ENCODE measurements at regions not wholly inside any gene's neighbourhood (a gene's known extent, or its start where the extent isn't known, plus 50 kb on each side); places are given as distances from the start of the nearest gene placed in this dataset.

DNA sequence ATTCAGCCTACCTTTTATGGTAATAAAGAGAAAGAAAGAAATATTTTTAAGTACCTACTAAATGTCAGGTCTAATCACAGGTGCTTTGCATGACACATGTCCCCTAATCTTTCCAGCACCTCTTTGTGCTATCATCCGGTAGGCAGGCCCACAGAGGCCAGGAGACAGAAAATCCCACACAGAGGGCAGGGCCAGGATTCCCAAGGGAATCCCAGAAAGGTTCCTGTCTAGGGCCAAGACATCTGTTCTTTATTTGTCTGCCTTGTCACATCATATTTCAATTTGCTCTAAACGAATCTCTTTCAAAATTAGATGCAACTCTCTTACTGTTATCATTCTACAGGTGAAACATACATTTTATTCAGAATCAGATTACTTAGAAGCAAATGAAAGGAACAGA is 676.1 kb upstream of the GYPC start:
- peaks cover 69% of the 10 kb centered on the region for H3K9me3 Mint-ChIP-seq
- H3K27me3 Mint-ChIP-seq (ENCODE audit: low read depth), result peaks cover 3% of the 10 kb centered on the region; the same call in 1 of the 2 replicates
- H3K4me1 Mint-ChIP-seq, result no peaks in the 10 kb centered on the region
- TF ChIP-seq, protein P1, sequence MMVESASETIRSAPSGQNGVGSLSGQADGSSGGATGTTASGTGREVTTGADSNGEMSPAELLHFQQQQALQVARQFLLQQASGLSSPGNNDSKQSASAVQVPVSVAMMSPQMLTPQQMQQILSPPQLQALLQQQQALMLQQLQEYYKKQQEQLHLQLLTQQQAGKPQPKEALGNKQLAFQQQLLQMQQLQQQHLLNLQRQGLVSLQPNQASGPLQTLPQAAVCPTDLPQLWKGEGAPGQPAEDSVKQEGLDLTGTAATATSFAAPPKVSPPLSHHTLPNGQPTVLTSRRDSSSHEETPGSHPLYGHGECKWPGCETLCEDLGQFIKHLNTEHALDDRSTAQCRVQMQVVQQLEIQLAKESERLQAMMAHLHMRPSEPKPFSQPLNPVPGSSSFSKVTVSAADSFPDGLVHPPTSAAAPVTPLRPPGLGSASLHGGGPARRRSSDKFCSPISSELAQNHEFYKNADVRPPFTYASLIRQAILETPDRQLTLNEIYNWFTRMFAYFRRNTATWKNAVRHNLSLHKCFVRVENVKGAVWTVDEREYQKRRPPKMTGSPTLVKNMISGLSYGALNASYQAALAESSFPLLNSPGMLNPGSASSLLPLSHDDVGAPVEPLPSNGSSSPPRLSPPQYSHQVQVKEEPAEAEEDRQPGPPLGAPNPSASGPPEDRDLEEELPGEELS (CRISPR knock-in tag; IDR thresholded peaks at IDR 0.05), result no peak
- TF ChIP-seq, protein P2, sequence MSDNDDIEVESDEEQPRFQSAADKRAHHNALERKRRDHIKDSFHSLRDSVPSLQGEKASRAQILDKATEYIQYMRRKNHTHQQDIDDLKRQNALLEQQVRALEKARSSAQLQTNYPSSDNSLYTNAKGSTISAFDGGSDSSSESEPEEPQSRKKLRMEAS (CRISPR knock-in tag; IDR thresholded peaks at IDR 0.05), result no peak
- TF ChIP-seq, protein P3, sequence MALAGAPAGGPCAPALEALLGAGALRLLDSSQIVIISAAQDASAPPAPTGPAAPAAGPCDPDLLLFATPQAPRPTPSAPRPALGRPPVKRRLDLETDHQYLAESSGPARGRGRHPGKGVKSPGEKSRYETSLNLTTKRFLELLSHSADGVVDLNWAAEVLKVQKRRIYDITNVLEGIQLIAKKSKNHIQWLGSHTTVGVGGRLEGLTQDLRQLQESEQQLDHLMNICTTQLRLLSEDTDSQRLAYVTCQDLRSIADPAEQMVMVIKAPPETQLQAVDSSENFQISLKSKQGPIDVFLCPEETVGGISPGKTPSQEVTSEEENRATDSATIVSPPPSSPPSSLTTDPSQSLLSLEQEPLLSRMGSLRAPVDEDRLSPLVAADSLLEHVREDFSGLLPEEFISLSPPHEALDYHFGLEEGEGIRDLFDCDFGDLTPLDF (CRISPR knock-in tag; IDR thresholded peaks at IDR 0.05), result no peak
- TF ChIP-seq ELF4 (CRISPR knock-in tag; IDR thresholded peaks at IDR 0.05; ENCODE audit: low read depth) (no peak), RELA (CRISPR knock-in tag; IDR thresholded peaks at IDR 0.05; ENCODE audit: borderline replicate concordance) (no peak), NFYB (CRISPR knock-in tag; conservative IDR thresholded peaks at IDR 0.05; ENCODE audit: low read depth) (no peak), ATF1 (CRISPR knock-in tag; IDR thresholded peaks at IDR 0.05) (no peak), MYBL2 (CRISPR knock-in tag; IDR thresholded peaks at IDR 0.05) (no peak), NFATC4 (CRISPR knock-in tag; IDR thresholded peaks at IDR 0.05) (no peak), OVOL2 (CRISPR knock-in tag; IDR thresholded peaks at IDR 0.05; ENCODE audit: borderline replicate concordance) (no peak), ZNF396 (CRISPR knock-in tag; IDR thresholded peaks at IDR 0.05; ENCODE audit: borderline replicate concordance) (no peak)
- TF ChIP-seq, protein P4, sequence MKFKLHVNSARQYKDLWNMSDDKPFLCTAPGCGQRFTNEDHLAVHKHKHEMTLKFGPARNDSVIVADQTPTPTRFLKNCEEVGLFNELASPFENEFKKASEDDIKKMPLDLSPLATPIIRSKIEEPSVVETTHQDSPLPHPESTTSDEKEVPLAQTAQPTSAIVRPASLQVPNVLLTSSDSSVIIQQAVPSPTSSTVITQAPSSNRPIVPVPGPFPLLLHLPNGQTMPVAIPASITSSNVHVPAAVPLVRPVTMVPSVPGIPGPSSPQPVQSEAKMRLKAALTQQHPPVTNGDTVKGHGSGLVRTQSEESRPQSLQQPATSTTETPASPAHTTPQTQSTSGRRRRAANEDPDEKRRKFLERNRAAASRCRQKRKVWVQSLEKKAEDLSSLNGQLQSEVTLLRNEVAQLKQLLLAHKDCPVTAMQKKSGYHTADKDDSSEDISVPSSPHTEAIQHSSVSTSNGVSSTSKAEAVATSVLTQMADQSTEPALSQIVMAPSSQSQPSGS (CRISPR knock-in tag; IDR thresholded peaks at IDR 0.05; ENCODE audit: borderline replicate concordance, low read depth), result no peak
- H3K36me3 Mint-ChIP-seq, result peaks cover 55% of the 10 kb centered on the region
- ChIA-PET POLR2A (no interaction called here), CTCF (no interaction called here)
- DNase-seq (ENCODE audit: low spot score) (no peak), ATAC-seq (no peak)
- no peak overlapping the region for H3K27ac Mint-ChIP-seq
- H3K4me3 Mint-ChIP-seq, result no peak overlapping the region

DNA sequence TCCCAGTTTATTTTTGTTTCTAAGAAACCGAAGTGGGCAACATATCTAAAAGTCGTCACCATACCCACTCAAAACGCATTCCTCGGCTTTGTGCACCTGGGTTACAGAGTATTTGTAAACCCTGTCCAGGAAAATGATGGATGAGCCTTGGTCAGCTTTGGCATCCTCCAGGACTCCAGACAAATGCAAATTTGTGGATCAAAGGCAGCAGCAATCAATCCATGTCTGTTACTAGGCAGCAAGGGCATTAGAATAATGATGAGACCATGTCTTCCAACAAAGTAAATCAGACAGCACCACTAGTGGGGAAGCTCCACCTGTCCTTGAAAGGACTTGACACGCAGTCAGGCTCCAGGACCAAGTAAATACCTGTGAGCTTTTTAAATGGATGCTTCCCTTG is 672.6 kb upstream of the GYPC start:
- Mint-ChIP-seq H3K27ac (no peak overlapping the region), H3K27me3 (ENCODE audit: low read depth) (peaks cover 3% of the 10 kb centered on the region; the same call in 1 of the 2 replicates), H3K9me3 (peaks cover 75% of the 10 kb centered on the region), H3K4me3 (no peak overlapping the region), H3K4me1 (no peaks in the 10 kb centered on the region), H3K36me3 (peaks cover 54% of the 10 kb centered on the region)
- DNase-seq (ENCODE audit: low spot score) (no peak), ATAC-seq (no peak)
- ChIA-PET POLR2A (no interaction called here), CTCF (no interaction called here)
- no peak for TF ChIP-seq TEAD1 (CRISPR knock-in tag; IDR thresholded peaks at IDR 0.05)
- no peak for TF ChIP-seq NR1H2 (CRISPR knock-in tag; IDR thresholded peaks at IDR 0.05)
- TF ChIP-seq, protein P1 (CRISPR knock-in tag; IDR thresholded peaks at IDR 0.05), result no peak
- TF ChIP-seq, protein P5, sequence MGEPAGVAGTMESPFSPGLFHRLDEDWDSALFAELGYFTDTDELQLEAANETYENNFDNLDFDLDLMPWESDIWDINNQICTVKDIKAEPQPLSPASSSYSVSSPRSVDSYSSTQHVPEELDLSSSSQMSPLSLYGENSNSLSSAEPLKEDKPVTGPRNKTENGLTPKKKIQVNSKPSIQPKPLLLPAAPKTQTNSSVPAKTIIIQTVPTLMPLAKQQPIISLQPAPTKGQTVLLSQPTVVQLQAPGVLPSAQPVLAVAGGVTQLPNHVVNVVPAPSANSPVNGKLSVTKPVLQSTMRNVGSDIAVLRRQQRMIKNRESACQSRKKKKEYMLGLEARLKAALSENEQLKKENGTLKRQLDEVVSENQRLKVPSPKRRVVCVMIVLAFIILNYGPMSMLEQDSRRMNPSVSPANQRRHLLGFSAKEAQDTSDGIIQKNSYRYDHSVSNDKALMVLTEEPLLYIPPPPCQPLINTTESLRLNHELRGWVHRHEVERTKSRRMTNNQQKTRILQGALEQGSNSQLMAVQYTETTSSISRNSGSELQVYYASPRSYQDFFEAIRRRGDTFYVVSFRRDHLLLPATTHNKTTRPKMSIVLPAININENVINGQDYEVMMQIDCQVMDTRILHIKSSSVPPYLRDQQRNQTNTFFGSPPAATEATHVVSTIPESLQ (CRISPR knock-in tag; IDR thresholded peaks at IDR 0.05), result no peak
- no peak for TF ChIP-seq GRHL2 (CRISPR knock-in tag; IDR thresholded peaks at IDR 0.05; ENCODE audit: insufficient replicate concordance, severe bottlenecking)
- no peak for TF ChIP-seq EMX1 (CRISPR knock-in tag; IDR thresholded peaks at IDR 0.05)
- no peak for TF ChIP-seq RELA (CRISPR knock-in tag; IDR thresholded peaks at IDR 0.05; ENCODE audit: borderline replicate concordance)
- TF ChIP-seq HMGA2 (CRISPR knock-in tag; IDR thresholded peaks at IDR 0.05), result no peak
- TF ChIP-seq, protein P6, sequence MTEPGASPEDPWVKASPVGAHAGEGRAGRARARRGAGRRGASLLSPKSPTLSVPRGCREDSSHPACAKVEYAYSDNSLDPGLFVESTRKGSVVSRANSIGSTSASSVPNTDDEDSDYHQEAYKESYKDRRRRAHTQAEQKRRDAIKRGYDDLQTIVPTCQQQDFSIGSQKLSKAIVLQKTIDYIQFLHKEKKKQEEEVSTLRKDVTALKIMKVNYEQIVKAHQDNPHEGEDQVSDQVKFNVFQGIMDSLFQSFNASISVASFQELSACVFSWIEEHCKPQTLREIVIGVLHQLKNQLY (CRISPR knock-in tag; IDR thresholded peaks at IDR 0.05), result no peak
- no peak for TF ChIP-seq SP1 (CRISPR knock-in tag; conservative IDR thresholded peaks at IDR 0.05)
- no peak for TF ChIP-seq NFATC4 (CRISPR knock-in tag; IDR thresholded peaks at IDR 0.05)
- TF ChIP-seq, protein P7, sequence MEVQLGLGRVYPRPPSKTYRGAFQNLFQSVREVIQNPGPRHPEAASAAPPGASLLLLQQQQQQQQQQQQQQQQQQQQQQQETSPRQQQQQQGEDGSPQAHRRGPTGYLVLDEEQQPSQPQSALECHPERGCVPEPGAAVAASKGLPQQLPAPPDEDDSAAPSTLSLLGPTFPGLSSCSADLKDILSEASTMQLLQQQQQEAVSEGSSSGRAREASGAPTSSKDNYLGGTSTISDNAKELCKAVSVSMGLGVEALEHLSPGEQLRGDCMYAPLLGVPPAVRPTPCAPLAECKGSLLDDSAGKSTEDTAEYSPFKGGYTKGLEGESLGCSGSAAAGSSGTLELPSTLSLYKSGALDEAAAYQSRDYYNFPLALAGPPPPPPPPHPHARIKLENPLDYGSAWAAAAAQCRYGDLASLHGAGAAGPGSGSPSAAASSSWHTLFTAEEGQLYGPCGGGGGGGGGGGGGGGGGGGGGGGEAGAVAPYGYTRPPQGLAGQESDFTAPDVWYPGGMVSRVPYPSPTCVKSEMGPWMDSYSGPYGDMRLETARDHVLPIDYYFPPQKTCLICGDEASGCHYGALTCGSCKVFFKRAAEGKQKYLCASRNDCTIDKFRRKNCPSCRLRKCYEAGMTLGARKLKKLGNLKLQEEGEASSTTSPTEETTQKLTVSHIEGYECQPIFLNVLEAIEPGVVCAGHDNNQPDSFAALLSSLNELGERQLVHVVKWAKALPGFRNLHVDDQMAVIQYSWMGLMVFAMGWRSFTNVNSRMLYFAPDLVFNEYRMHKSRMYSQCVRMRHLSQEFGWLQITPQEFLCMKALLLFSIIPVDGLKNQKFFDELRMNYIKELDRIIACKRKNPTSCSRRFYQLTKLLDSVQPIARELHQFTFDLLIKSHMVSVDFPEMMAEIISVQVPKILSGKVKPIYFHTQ (CRISPR knock-in tag; IDR thresholded peaks at IDR 0.05), result no peak
- TF ChIP-seq FOXK1 (CRISPR knock-in tag; IDR thresholded peaks at IDR 0.05), result no peak

All from WTC11 (cell line).